ENCODE measurements at regions not wholly inside any gene's neighbourhood (a gene's known extent, or its start where the extent isn't known, plus 50 kb on each side); places are given as distances from the start of the nearest gene placed in this dataset.

- Histone ChIP-seq H3K27ac (no peak overlapping the region), H3K9me3 (no peaks in the 10 kb centered on the region), H3K27me3 (replicated peaks; ENCODE audit: insufficient read depth) (no peaks in the 10 kb centered on the region), H3K4me1 (replicated peaks) (no peaks in the 10 kb centered on the region), H3K4me3 (no peak overlapping the region), H3K36me3 (no peaks in the 10 kb centered on the region)
- intact Hi-C loops (cut with DNase I), result no loop called here
- TF ChIP-seq POLR2A (IDR thresholded peaks at IDR 0.05), result no peak
- TF ChIP-seq CTCF (IDR thresholded peaks at IDR 0.05), result no peak
- TF ChIP-seq POLR2AphosphoS5 (IDR thresholded peaks at IDR 0.05), result no peak
- 94% methylated on average over 2 of the region's 2 CpGs for WGBS
- DNase-seq (ENCODE audit: low spot score), result no peak
Observed at GRCh38 chr6:133057352-133057751, 183.8 kb upstream of the EYA4 start.

- intact Hi-C loops (cut with DNase I), result no loop called here
- Histone ChIP-seq H3K9me3 (no peaks in the 10 kb centered on the region), H3K27ac (no peak overlapping the region), H3K4me1 (replicated peaks) (no peaks in the 10 kb centered on the region), H3K4me3 (no peak overlapping the region), H3K27me3 (replicated peaks; ENCODE audit: insufficient read depth) (no peaks in the 10 kb centered on the region), H3K36me3 (no peaks in the 10 kb centered on the region)
- TF ChIP-seq POLR2A (IDR thresholded peaks at IDR 0.05) (no peak), POLR2AphosphoS5 (IDR thresholded peaks at IDR 0.05) (peak; percentile 45)
- WGBS, result 57% methylated on average over 4 of the region's 4 CpGs
- no peak for DNase-seq (ENCODE audit: low spot score)
Observed at GRCh38 chr6:133062077-133062476, 179.1 kb upstream of the EYA4 start.

GRCh38 chr6:133062696-133063306 lies 178.4 kb upstream of the EYA4 start:
- 76% methylated on average over 8 of the region's 8 CpGs for WGBS

GRCh38 chr6:133067960-133068359 lies 173.2 kb upstream of the EYA4 start:
- Histone ChIP-seq H3K9me3 (no peaks in the 10 kb centered on the region), H3K27ac (no peak overlapping the region), H3K4me3 (no peak overlapping the region), H3K36me3 (no peaks in the 10 kb centered on the region), H3K27me3 (replicated peaks; ENCODE audit: insufficient read depth) (no peaks in the 10 kb centered on the region), H3K4me1 (replicated peaks) (no peaks in the 10 kb centered on the region)
- 83% methylated on average over 3 of the region's 3 CpGs for WGBS
- TF ChIP-seq CTCF (IDR thresholded peaks at IDR 0.05) (no peak), POLR2A (IDR thresholded peaks at IDR 0.05) (no peak)
- DNase-seq (ENCODE audit: low spot score), result no peak
- intact Hi-C loops (cut with DNase I), result no loop called here

More at GRCh38 chr6:133062696-133063306, 178.4 kb upstream of the EYA4 start:
- Histone ChIP-seq H3K27ac (no peak overlapping the region), H3K9me3 (no peaks in the 10 kb centered on the region), H3K4me3 (no peak overlapping the region), H3K4me1 (replicated peaks) (no peaks in the 10 kb centered on the region), H3K36me3 (no peaks in the 10 kb centered on the region), H3K27me3 (replicated peaks; ENCODE audit: insufficient read depth) (no peaks in the 10 kb centered on the region)
- TF ChIP-seq POLR2A (IDR thresholded peaks at IDR 0.05) (no peak), POLR2AphosphoS5 (IDR thresholded peaks at IDR 0.05) (peak; percentile 6), CTCF (IDR thresholded peaks at IDR 0.05) (no peak)
- no peak for DNase-seq (ENCODE audit: low spot score)
- intact Hi-C loops (cut with DNase I), result no loop called here

- WGBS, result 27% methylated on average over 4 of the region's 4 CpGs
- intact Hi-C loops (cut with DNase I), result no loop called here
- Histone ChIP-seq H3K9me3 (no peaks in the 10 kb centered on the region), H3K4me3 (no peak overlapping the region), H3K27me3 (replicated peaks; ENCODE audit: insufficient read depth) (no peaks in the 10 kb centered on the region), H3K36me3 (no peaks in the 10 kb centered on the region), H3K4me1 (replicated peaks) (no peaks in the 10 kb centered on the region), H3K27ac (peak overlapping the region in 1 of 2 donors; percentile 26)
- DNase-seq (ENCODE audit: low spot score), result peak; percentile 30
- TF ChIP-seq POLR2AphosphoS5 (IDR thresholded peaks at IDR 0.05) (peak; percentile 75), POLR2A (IDR thresholded peaks at IDR 0.05) (no peak), CTCF (IDR thresholded peaks at IDR 0.05) (no peak)
Observed at GRCh38 chr6:133070410-133071043, 170.6 kb upstream of the EYA4 start.

Measured in prostate gland (tissue), 2 donors.